ENCODE measurements at regions not wholly inside any gene's neighbourhood (a gene's known extent, or its start where the extent isn't known, plus 50 kb on each side); places are given as distances from the start of the nearest gene placed in this dataset.

DNA sequence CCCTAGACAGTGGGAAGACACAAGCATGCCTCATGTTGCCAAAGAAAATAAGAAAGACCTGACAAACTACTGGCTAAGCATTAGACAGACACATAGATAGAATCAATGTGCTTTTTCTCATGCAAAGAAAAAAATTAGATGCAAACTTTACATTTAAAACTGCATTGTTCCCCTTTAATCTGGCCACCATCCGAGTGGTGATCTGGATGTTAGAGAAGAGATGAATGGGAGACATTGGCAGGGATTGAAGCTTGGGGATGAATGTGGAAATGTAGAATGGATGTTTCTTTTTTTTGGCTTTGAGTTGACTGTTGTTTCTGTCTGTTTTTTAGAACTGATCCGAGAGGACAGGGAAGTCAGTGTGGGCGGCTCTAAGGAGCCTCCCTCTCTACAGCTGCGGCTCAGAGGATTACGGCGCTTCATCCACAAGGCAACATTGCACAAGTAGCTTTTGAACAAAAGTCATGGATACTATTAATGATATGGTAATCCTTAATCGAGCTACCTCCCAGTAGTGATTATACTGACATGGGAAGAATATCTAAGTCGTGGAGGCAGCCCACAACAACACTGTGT lies 53.0 kb downstream of the HELT start:
- no peak for DNase-seq

DNA sequence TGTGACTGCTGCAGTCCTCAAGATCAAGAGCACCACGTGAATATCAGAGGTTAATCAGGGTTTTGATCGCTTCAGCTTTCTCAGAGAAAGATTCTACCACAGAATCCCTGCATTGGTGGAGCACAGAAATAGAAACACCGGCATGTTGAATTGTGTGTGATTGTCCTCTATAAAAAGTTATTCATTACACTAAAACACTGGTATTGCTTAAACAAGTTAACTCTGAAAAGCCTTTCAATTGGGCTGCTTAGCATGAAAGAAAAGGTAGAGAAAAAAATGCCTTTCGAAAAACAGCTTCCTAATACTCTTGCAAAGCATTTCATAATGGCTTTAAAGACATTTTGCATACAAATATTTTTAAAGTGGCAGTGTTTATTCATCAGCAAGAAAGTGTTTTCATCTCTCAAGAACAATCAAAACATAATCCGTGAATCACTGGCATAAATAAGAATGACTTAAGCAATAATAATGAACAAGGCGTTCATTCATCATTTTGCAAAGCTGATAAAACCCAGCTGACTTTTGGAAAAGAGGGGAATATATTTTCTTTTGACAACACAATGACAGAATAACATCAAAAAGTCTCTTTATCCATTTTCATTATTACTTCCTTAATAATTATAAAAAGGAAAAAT lies 61.1 kb downstream of the HELT start:
- DNase-seq = no peak

DNA sequence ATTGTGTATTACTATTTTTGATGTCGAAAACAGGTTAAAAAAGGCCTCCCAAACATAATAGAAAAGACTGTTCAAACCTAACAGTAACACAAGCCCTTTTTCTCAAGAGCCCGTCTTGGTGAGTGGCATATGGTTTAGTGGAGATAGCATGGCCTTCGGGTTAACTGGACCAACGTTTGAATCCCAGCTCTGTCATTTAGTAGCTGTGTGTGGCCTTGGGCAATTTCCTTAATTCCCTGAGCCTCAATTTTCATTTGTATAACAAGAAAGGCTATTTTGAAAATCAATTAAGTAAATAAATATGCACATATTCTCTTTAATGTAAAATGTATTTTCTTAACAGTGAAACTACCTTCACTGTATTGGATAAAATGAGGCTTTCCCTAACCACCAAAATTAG lies 62.3 kb downstream of the HELT start:
- DNase-seq = no peak

DNA sequence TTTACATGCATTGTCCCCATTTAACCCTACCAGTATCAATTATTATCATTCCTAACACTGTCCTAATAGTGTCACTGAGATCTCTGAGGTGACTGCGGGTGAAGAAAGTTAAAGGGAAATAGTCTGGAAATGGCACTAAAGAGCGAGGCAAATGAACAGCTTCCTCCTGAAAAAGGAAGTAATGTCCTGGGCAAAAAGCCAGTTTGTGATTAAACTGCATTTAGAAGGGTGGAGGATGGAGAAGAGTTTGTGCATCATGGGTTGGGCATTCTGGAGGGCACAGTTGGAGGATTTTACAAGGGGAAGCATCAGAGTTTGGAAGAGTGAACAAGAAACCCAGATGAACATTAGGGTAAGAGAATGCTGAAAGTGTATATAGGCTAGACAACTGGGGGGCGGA lies 60.5 kb upstream of the SLC25A4 start:
- DNase-seq = no peak

DNA sequence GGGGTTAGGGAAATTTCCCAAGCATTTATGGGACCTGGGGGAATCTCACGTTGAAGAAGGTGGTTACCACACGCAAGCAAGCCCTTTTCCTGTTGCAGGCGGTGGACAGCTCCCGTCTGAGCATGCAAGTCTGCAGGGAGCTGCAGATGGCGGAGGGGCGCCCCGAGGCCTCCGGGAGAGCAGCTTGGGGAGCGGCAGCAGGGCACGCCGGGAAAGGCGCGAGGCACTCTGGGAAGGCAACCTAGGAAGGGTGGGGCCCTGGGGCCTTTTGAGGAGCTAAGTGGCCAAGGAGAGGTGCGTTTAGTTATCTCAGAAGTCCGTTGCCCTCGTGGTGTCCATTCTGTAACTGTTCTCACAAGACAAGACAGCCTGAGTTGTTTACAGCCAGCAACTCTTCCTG lies 57.0 kb upstream of the SLC25A4 start:
- DNase-seq = peak; percentile 7

DNA sequence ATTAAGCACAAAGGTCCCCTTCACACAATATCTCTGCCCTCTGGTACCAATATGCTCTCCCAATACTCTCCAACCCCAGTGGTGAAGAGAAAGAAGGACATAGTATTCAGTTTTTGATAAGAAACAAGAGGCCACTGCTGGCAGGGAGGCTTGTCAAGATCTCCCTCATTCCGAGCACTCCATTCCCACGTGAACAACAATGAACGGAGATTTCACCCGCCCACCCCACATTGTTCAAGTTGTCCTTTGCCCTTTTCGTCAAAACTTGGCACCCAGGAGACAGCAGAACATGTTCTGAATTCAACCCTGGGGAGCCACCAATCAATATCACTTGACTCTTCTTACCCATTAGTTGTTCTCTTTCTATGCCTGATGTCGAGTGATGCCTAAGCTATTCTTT lies 54.2 kb upstream of the SLC25A4 start:
- no peak for DNase-seq

DNA sequence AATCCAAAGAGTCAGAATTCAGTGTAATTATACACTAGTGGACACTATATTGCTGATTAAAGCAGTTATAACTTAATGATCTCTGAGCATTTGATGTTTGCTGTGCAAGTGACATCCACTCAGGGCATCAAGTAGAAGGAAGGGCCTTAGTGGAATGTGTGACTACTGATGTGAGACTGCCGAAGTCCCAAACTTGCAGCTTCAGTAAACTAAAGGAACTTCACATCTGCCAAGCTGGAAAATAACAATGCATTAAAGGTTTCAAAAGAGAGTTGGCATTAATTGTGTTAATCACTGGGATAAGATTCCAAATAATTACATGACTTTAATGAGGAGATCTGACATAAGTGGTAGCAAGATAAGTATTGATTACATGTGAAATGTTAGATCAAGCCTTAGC lies 52.5 kb upstream of the SLC25A4 start:
- DNase-seq = no peak

DNA sequence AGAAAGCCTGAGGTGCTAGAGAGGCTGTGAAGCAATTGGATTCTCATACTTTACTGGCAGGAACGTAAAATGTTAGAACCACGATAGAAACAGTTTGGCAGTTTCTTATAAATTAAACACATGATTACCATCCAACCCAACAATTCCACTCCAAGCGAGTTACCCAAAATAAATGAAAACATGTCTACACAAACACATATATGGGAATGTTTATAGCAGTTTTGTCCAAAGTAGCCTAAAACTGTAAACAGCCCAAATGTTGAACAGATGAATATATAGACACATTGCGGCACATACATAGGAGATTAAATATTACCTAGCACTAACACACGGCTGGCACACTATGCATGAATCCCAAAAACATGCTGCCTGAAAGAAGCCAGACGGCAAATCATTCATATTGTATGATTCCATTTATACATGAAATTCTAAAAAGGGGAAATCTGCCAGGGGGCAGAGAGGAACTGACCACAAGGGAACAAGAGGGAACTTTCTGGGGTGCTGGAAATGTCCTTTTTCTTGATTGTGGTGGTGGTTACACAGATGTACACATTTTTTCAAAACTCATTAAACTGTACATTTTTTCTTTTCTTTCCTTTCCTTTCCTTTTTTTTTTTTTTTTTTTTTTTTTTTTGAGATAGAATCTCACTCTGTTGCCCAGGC lies 50.4 kb upstream of the SLC25A4 start:
- no peak for DNase-seq

All from dermis blood vessel endothelial cell (primary cell).